ENCODE measurements at regions not wholly inside any gene's neighbourhood (a gene's known extent, or its start where the extent isn't known, plus 50 kb on each side); places are given as distances from the start of the nearest gene placed in this dataset.

GRCh38 chr15:38864122-38864521, 299.5 kb upstream of the RASGRP1 start:
- DNase-seq (ENCODE audit: low read depth), result no peak
- no peak overlapping the region for H3K4me3 ChIP-seq (ENCODE audit: control insufficient read depth, low read depth, low read length)
- TF ChIP-seq, protein P1, sequence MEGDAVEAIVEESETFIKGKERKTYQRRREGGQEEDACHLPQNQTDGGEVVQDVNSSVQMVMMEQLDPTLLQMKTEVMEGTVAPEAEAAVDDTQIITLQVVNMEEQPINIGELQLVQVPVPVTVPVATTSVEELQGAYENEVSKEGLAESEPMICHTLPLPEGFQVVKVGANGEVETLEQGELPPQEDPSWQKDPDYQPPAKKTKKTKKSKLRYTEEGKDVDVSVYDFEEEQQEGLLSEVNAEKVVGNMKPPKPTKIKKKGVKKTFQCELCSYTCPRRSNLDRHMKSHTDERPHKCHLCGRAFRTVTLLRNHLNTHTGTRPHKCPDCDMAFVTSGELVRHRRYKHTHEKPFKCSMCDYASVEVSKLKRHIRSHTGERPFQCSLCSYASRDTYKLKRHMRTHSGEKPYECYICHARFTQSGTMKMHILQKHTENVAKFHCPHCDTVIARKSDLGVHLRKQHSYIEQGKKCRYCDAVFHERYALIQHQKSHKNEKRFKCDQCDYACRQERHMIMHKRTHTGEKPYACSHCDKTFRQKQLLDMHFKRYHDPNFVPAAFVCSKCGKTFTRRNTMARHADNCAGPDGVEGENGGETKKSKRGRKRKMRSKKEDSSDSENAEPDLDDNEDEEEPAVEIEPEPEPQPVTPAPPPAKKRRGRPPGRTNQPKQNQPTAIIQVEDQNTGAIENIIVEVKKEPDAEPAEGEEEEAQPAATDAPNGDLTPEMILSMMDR (conservative IDR thresholded peaks at IDR 0.05; ENCODE audit: control insufficient read depth, insufficient read depth, low read depth, low read length), result peak; percentile 17

DNA sequence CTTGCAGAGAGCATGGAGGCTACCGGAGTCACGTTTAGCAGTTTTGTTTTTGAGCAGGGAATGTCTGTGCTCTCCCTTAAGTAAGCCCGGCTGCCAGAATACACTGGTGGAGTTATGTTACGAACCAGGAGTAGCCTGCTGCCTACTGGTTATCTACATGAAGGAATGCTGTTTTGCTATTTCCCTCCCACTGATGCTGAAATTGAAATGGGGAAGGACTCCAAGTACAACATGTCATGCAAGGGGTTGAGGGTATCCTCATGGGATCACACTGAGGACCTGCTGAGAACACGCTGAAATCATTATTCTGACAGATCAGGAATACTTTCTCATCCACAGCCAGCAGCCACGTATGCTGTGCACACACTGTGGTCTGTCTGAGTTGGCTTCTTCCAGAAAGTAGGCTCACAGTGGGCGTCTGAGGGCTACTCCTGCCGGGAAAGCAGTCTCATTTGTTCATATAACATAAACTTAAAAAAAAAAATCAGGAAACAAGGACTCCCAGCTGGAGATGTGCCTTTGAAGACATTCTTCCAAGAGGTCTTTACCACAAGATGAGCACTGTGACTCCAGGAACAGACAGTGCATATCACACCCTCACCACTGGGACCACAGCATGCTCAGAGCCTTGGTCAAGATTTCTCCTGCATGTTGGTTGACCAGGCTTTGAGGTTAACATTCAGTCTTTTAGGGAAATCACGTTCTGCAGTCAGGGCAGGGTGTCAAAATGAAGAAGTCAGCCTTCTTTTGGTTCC, 300.4 kb upstream of the RASGRP1 start:
- peak; percentile 100 for DNase-seq (ENCODE audit: low read depth)
- TF ChIP-seq, protein P1 (conservative IDR thresholded peaks at IDR 0.05; ENCODE audit: control insufficient read depth, insufficient read depth, low read depth, low read length), result peak; percentile 30
- H3K4me3 ChIP-seq (ENCODE audit: control insufficient read depth, low read depth, low read length), result no peak overlapping the region

DNA sequence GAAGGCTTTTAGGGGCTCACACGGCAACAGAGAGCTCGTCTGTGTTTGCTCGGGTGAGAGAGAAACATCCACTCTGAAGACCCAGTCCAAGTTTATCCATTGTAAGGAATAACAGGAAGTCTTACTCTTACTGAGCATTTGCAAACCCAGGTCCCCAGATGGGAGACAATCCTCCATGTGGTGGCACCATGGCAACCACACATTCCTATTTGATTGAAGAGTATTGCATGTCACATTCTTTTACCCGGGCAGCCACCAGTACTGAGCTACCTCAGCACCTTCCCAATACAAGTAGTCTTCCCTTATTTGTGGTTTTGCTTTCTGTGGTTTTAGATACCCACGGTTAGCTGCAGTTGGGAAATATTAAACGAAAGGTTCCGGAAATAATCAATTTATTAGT, 302.9 kb upstream of the RASGRP1 start:
- no peak for DNase-seq (ENCODE audit: low read depth)
- H3K4me3 ChIP-seq (ENCODE audit: control insufficient read depth, low read depth, low read length), result no peak overlapping the region
- TF ChIP-seq, protein P1 (conservative IDR thresholded peaks at IDR 0.05; ENCODE audit: control insufficient read depth, insufficient read depth, low read depth, low read length), result no peak

DNA sequence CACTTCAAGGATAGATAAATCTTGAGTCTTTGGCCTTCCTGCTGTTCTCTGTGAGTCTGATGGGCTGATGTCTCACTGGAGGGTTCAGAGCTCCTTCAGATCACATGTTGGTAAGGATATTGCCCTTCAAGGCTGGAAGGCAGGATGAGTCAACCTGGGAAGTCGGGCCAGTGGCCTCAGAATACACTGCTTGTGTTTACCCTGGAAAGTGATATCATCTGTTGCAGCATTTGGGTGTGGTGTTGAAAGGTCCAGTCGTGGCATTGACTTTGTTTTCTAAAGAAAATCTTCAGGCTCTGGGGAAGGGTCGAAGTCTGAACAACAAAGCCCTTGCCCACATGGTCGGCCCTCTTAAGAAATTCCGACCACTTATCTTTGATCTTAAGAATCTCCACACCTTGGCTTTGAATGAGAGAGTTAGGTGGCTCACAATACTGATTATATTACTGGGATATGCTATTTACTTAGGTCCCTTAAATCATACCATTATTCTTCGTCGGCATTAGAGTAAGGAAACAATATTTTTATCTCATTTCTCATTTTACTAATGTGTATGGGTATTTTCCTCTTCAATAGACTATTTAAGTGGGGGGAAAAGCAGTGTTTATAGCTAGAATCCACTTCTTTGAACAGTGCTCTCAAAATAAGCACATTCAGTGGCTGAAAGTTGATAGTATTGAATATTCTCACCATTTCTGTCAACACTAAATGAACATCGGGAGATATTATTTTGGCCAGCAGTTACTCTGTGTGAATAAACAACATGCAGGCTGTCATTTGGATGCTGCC, 303.9 kb upstream of the RASGRP1 start:
- no peak overlapping the region for H3K4me3 ChIP-seq (ENCODE audit: control insufficient read depth, low read depth, low read length)
- TF ChIP-seq, protein P1 (conservative IDR thresholded peaks at IDR 0.05; ENCODE audit: control insufficient read depth, insufficient read depth, low read depth, low read length), result no peak
- DNase-seq (ENCODE audit: low read depth), result peak; percentile 99

GRCh38 chr15:38871638-38872037, 307.0 kb upstream of the RASGRP1 start:
- no peak for DNase-seq (ENCODE audit: low read depth)
- no peak overlapping the region for H3K4me3 ChIP-seq (ENCODE audit: control insufficient read depth, low read depth, low read length)
- TF ChIP-seq, protein P1 (conservative IDR thresholded peaks at IDR 0.05; ENCODE audit: control insufficient read depth, insufficient read depth, low read depth, low read length), result no peak

DNA sequence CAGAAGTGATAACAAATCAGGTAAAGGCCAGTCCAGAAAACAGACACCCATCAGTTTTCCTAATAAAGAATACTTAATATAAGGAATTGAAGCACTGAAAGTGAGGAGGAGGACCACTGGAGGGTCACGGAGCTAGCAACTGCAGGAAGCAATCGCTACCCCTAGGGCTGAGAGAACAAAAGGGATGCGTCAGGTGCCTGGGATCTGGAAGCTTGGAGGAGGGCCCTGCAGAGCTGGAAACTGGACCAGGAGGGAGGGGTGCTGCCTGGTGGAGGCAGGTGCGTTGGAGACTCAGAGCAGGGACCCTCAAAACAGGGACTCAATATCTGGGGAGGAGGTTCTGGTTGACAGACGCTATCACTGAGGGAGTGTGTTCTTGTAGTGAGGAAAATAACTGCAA, 308.1 kb upstream of the RASGRP1 start:
- TF ChIP-seq, protein P1 (conservative IDR thresholded peaks at IDR 0.05; ENCODE audit: control insufficient read depth, insufficient read depth, low read depth, low read length), result no peak
- no peak for DNase-seq (ENCODE audit: low read depth)
- no peak overlapping the region for H3K4me3 ChIP-seq (ENCODE audit: control insufficient read depth, low read depth, low read length)
